CD4-positive, alpha-beta T cell (primary cell): ENCODE measurements at regions not wholly inside any gene's neighbourhood (a gene's known extent, or its start where the extent isn't known, plus 50 kb on each side); places are given as distances from the start of the nearest gene placed in this dataset.
"Not testable (repeated sequence)": the region's sequence is repeated elsewhere in the genome, so short reads cannot be mapped to it uniquely, and the experiment has no call there.

Source experiments
- ATAC-seq: fragments of 200-7000 bp; cut with Tn5 transposase; one replicate; pipeline ENCODE4 v1.10.0; 2022; ENCODE audit warnings: mild to moderate bottlenecking; ENCODE audit not compliant: poor library complexity
- CTCF ChIA-PET: fragments of 350-600 bp; sonication (Branson Sonifier 250); formaldehyde crosslinking; loops from one replicate; lab custom pipeline; 2021; ENCODE audit warnings: antibody characterized with exemption, inconsistent platforms; lab: Charles Lee
- POLR2A ChIA-PET: fragments of 350-600 bp; sonication (Branson Sonifier 250); formaldehyde crosslinking; loops from one replicate; lab custom pipeline; 2021; ENCODE audit warnings: antibody characterized with exemption, inconsistent platforms; lab: Charles Lee
- DNase-seq, 14 experiments: peaks; one replicate each; pipeline ENCODE4 v3.0.0-alpha.2; 2013 to 2020; ENCODE audit warnings: mixed read lengths in 2 of 14
- H3K27ac ChIP-seq, 2 donors: one replicate each; pipeline versions ENCODE4 v1.5.1 to v1.7.0; 2013; ENCODE audit warnings: low read length in 2 of 2, low read depth in 1 of 2, mild to moderate bottlenecking in 1 of 2
- H3K27me3 ChIP-seq, 2 experiments: 1 replicate in 1 of 2; 2 replicates in 1 of 2; pipeline versions ENCODE4 v1.6.1 to v1.7.0; 2013; ENCODE audit warnings: low read length in 2 of 2, control low read depth in 1 of 2, mild to moderate bottlenecking in 1 of 2, moderate library complexity in 1 of 2; ENCODE audit not compliant: insufficient read depth in 2 of 2, control insufficient read depth in 1 of 2
- H3K36me3 ChIP-seq: one replicate; pipeline ENCODE4 v1.6.1; 2013; ENCODE audit warnings: low read length, control low read depth; ENCODE audit not compliant: insufficient read depth
- H3K4me1 ChIP-seq: one replicate; pipeline ENCODE4 v1.6.1; 2013; ENCODE audit warnings: low read length, control low read depth; ENCODE audit not compliant: insufficient read depth
- H3K4me3 ChIP-seq: one replicate; pipeline ENCODE4 v1.5.1; 2013; ENCODE audit warnings: mild to moderate bottlenecking, low read length, moderate library complexity
- H3K9me3 ChIP-seq, 2 experiments: 1 replicate in 1 of 2; 2 replicates in 1 of 2; pipeline versions ENCODE4 v1.6.1 to v1.7.0; 2013; ENCODE audit warnings: low read length in 2 of 2, mild to moderate bottlenecking in 2 of 2, control low read depth in 1 of 2, moderate library complexity in 1 of 2; ENCODE audit not compliant: control insufficient read depth in 1 of 2, insufficient read depth in 1 of 2
- H3K27ac Mint-ChIP-seq: one replicate; pipeline ENCODE4 v1.8.0; 2020; ENCODE audit warnings: mixed read lengths
- H3K27me3 Mint-ChIP-seq: one replicate; pipeline ENCODE4 v1.8.0; 2021; ENCODE audit warnings: mixed read lengths
- H3K36me3 Mint-ChIP-seq: one replicate; pipeline ENCODE4 v1.8.0; 2021; ENCODE audit warnings: low read depth, mixed read lengths
- H3K4me1 Mint-ChIP-seq: one replicate; pipeline ENCODE4 v1.8.0; 2021; ENCODE audit warnings: low read depth, mixed read lengths
- H3K4me3 Mint-ChIP-seq: one replicate; pipeline ENCODE4 v1.8.0; 2020; ENCODE audit warnings: mild to moderate bottlenecking, mixed read lengths
- H3K9me3 Mint-ChIP-seq: one replicate; pipeline ENCODE4 v1.8.0; 2020; ENCODE audit warnings: mixed read lengths
- CTCF ChIP-seq: fragments of 200-600 bp; IDR thresholded peaks from one replicate; pipeline ENCODE4 v1.8.0; 2022; ENCODE audit warnings: antibody characterized with exemption, mild to moderate bottlenecking
- intact Hi-C, 2 experiments: fragments of 100-400 bp; cut with DNase I in 1 of 2; cut with micrococcal nuclease in 1 of 2; formaldehyde crosslinking; loops; one replicate each; pipeline versions ENCODE4 v1.15.1 to v1.9.0; 2023 to 2025; cut with DNase I, micrococcal nuclease

GRCh38 chr10:100637785-100638184 is 102.0 kb downstream of the HIF1AN start:
- no peaks in the 10 kb centered on the region for H3K36me3 ChIP-seq
- Mint-ChIP-seq H3K27ac (no peak overlapping the region), H3K9me3 (no peaks in the 10 kb centered on the region), H3K4me1 (no peaks in the 10 kb centered on the region), H3K4me3 (no peak overlapping the region), H3K36me3 (no peaks in the 10 kb centered on the region), H3K27me3 (peaks cover 85% of the 10 kb centered on the region)
- peaks cover 30 to 35% of the 10 kb centered on the region in 2 experiments for H3K27me3 ChIP-seq
- no peak for ATAC-seq
- no peaks in the 10 kb centered on the region for H3K4me1 ChIP-seq
- ChIA-PET POLR2A (no interaction called here), CTCF (no interaction called here)
- no peak for DNase-seq
- H3K27ac ChIP-seq = no peak overlapping the region
- intact Hi-C loops = no loop called here
- H3K4me3 ChIP-seq = no peak overlapping the region
- TF ChIP-seq CTCF = no peak
- H3K9me3 ChIP-seq = no peaks in the 10 kb centered on the region

DNA sequence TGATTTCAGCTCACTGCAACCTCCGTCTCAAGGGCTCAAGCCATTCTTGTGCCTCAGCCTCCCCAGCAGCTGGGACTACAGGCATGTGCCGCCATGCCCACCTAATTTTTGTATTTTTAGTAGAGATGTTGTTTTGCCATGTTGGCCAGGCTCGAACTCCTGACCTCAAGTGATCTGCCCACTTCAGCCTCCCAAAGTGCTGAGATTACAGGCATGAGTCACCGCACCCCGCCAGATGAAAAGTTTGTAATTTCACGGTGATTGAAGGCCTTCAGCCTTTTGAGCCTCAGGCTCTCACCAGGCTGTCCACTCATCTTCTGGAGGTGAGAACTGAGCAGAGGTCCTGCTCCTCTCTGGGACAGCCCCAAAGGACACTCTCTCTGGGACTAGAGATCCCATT is 103.2 kb downstream of the HIF1AN start:
- ATAC-seq, H3K4me3 Mint-ChIP-seq, H3K4me1 Mint-ChIP-seq, DNase-seq, POLR2A ChIA-PET, H3K27ac Mint-ChIP-seq, intact Hi-C loops, H3K9me3 ChIP-seq, H3K36me3 ChIP-seq, H3K9me3 Mint-ChIP-seq, H3K36me3 Mint-ChIP-seq, H3K4me3 ChIP-seq, H3K27ac ChIP-seq, H3K4me1 ChIP-seq: not testable (repeated sequence)
- CTCF ChIA-PET = interaction anchor here (0.5 kb wide), 1 partner anchor 1411 kb away, joined by 3 read pairs; no protein-coding TSS in a partner anchor
- H3K27me3 ChIP-seq = peaks cover 32 to 33% of the 10 kb centered on the region in 2 experiments
- H3K27me3 Mint-ChIP-seq = peaks cover 88% of the 10 kb centered on the region

DNA sequence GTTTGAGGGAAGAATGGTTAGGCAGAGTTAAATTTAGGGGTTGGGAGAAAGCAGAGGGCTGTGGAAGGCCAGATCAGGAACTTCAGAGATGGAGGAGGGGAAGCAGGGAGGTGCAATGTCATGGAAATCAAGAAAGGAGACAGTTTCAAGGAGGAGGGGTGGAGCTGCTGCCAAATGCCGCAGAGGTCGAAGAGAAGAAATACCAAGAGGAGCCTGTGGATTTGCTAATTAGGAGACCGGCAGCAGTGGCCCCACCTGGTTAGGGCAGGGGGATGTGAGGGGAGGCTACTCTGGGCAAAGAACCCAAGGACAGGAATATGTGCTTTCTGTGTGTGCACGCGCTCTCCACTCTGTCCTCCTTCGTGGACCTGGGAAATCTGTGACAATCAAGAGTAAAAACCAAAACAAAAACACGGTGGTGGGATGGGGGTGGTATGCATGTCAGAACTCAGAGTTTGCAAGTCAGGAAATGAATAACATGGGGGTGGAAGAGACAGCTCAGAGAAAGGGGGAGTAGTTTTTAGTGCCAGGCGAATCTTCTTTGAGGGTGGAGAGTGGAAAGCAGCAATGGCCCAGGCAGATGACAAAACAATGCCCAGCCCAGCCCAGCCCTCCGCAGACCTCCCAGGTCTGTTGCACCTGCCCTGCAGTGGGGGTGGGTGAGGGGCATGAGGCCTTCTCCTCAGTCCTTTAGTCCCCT is 102.9 kb upstream of the PAX2 start:
- Histone ChIP-seq H3K4me1 (no peaks in the 10 kb centered on the region), H3K9me3 (no peaks in the 10 kb centered on the region), H3K27ac (no peak overlapping the region), H3K4me3 (no peak overlapping the region), H3K27me3 (peaks cover 41 to 56% of the 10 kb centered on the region in 2 experiments), H3K36me3 (no peaks in the 10 kb centered on the region)
- ChIA-PET POLR2A (no interaction called here), CTCF (no interaction called here)
- TF ChIP-seq CTCF = no peak
- no peak for ATAC-seq
- H3K36me3 Mint-ChIP-seq = no peaks in the 10 kb centered on the region
- no peak overlapping the region for H3K4me3 Mint-ChIP-seq
- no peak overlapping the region for H3K27ac Mint-ChIP-seq
- H3K9me3 Mint-ChIP-seq = no peaks in the 10 kb centered on the region
- no peak for DNase-seq
- intact Hi-C loops = no loop called here
- H3K4me1 Mint-ChIP-seq = no peaks in the 10 kb centered on the region
- peaks cover 87% of the 10 kb centered on the region for H3K27me3 Mint-ChIP-seq

- ATAC-seq (no peak), DNase-seq (no peak)
- TF ChIP-seq CTCF = no peak
- Mint-ChIP-seq H3K36me3 (no peaks in the 10 kb centered on the region), H3K27ac (no peak overlapping the region), H3K4me1 (no peaks in the 10 kb centered on the region), H3K9me3 (no peaks in the 10 kb centered on the region), H3K4me3 (no peak overlapping the region), H3K27me3 (peaks cover 87% of the 10 kb centered on the region)
- no peaks in the 10 kb centered on the region for H3K9me3 ChIP-seq
- intact Hi-C loops = no loop called here
- CTCF ChIA-PET = no interaction called here
- H3K27ac ChIP-seq = no peak overlapping the region
- H3K27me3 ChIP-seq = peaks cover 32 to 48% of the 10 kb centered on the region in 2 experiments
- no peak overlapping the region for H3K4me3 ChIP-seq
- POLR2A ChIA-PET = no interaction called here
- no peaks in the 10 kb centered on the region for H3K36me3 ChIP-seq
- H3K4me1 ChIP-seq = no peaks in the 10 kb centered on the region
Observed at GRCh38 chr10:100645091-100645490, 100.3 kb upstream of the PAX2 start.
